Fibroblast of skin of right biceps (primary cell): ENCODE measurements at regions not wholly inside any gene's neighbourhood (a gene's known extent, or its start where the extent isn't known, plus 50 kb on each side); places are given as distances from the start of the nearest gene placed in this dataset.

Experiments used
- DNase-seq: peaks from one replicate; pipeline ENCODE4 v3.0.0-alpha.2; 2013

- no peak for DNase-seq
Measured at GRCh38 chr15:69718916-69719315, 266.3 kb downstream of the RPLP1 start.

- peak; percentile 40 for DNase-seq
Measured at GRCh38 chr15:69719527-69720240, 267.1 kb downstream of the RPLP1 start.

GRCh38 chr15:69720536-69720935 lies 267.9 kb downstream of the RPLP1 start:
- DNase-seq: no peak

GRCh38 chr15:69722924-69723323 lies 270.3 kb downstream of the RPLP1 start:
- no peak for DNase-seq

GRCh38 chr15:69723404-69724096 lies 270.9 kb downstream of the RPLP1 start:
- no peak for DNase-seq

- DNase-seq: no peak
Measured at GRCh38 chr15:69724333-69724732, 271.7 kb downstream of the RPLP1 start.

- DNase-seq: no peak
Measured at GRCh38 chr15:69725275-69725674, 272.7 kb downstream of the RPLP1 start.

GRCh38 chr15:69725957-69726356 lies 273.3 kb downstream of the RPLP1 start:
- DNase-seq: no peak

GRCh38 chr15:69727121-69727924 lies 274.7 kb downstream of the RPLP1 start:
- no peak for DNase-seq

GRCh38 chr15:69729167-69729748 lies 276.6 kb downstream of the RPLP1 start:
- no peak for DNase-seq

GRCh38 chr15:69730281-69731080 lies 277.9 kb downstream of the RPLP1 start:
- DNase-seq: no peak

GRCh38 chr15:69731081-69731330 lies 278.4 kb downstream of the RPLP1 start:
- DNase-seq: no peak

- no peak for DNase-seq
Measured at GRCh38 chr15:69731581-69731980, 279.0 kb downstream of the RPLP1 start.

- DNase-seq: no peak
Measured at GRCh38 chr15:69732133-69732532, 279.5 kb downstream of the RPLP1 start.

GRCh38 chr15:69734699-69735098 lies 282.1 kb downstream of the RPLP1 start:
- DNase-seq: peak; percentile 65

GRCh38 chr15:69735121-69735520 lies 282.5 kb downstream of the RPLP1 start:
- peak; percentile 91 for DNase-seq

- DNase-seq: no peak
Measured at GRCh38 chr15:69736161-69736560, 283.5 kb downstream of the RPLP1 start.

GRCh38 chr15:69737916-69738315 lies 285.3 kb downstream of the RPLP1 start:
- DNase-seq: no peak

GRCh38 chr15:69740684-69741083 lies 288.1 kb downstream of the RPLP1 start:
- no peak for DNase-seq

- DNase-seq: no peak
Measured at GRCh38 chr15:69742361-69742760, 289.7 kb downstream of the RPLP1 start.

GRCh38 chr15:69743091-69743490 lies 290.5 kb downstream of the RPLP1 start:
- no peak for DNase-seq

- no peak for DNase-seq
Measured at GRCh38 chr15:69744391-69745162, 292.0 kb downstream of the RPLP1 start.
